ENCODE measurements at regions not wholly inside any gene's neighbourhood (a gene's known extent, or its start where the extent isn't known, plus 50 kb on each side); places are given as distances from the start of the nearest gene placed in this dataset.

DNA sequence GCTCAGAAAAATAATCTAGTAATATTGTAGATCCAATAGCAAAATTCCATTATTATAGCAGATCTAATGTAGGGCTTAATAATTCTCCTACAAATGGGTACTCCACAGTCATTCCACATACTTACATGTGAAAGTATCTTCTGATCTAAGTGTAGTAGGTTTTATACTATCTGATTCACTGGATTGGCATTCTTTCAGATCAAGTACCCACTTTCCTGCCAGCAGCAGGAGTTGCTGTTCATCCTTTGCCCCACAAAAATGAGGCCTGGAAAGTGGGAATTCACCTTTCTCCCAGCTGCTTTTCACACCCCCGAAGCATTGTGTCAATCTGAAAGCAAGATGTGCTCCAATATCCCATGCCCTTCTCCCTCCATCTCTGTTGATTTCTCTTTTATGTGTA lies 77.1 kb upstream of the RXFP1 start:
- TF ChIP-seq EZH2 (IDR thresholded peaks at IDR 0.05; ENCODE audit: borderline replicate concordance, low read length): no peak
- TF ChIP-seq, protein P1, sequence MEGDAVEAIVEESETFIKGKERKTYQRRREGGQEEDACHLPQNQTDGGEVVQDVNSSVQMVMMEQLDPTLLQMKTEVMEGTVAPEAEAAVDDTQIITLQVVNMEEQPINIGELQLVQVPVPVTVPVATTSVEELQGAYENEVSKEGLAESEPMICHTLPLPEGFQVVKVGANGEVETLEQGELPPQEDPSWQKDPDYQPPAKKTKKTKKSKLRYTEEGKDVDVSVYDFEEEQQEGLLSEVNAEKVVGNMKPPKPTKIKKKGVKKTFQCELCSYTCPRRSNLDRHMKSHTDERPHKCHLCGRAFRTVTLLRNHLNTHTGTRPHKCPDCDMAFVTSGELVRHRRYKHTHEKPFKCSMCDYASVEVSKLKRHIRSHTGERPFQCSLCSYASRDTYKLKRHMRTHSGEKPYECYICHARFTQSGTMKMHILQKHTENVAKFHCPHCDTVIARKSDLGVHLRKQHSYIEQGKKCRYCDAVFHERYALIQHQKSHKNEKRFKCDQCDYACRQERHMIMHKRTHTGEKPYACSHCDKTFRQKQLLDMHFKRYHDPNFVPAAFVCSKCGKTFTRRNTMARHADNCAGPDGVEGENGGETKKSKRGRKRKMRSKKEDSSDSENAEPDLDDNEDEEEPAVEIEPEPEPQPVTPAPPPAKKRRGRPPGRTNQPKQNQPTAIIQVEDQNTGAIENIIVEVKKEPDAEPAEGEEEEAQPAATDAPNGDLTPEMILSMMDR (IDR thresholded peaks at IDR 0.05; ENCODE audit: low read length): no peak
